ENCODE measurements at regions not wholly inside any gene's neighbourhood (a gene's known extent, or its start where the extent isn't known, plus 50 kb on each side); places are given as distances from the start of the nearest gene placed in this dataset.

GRCh38 chr2:12083713-12084419 lies 337.4 kb downstream of the LPIN1 start:
- H3K27ac ChIP-seq (ENCODE audit: low read depth, low read length) = no peak overlapping the region
- H3K27ac Mint-ChIP-seq = no peak overlapping the region
- 67% methylated on average over 5 of the region's 5 CpGs; no CpG with 5 or more reads in 1 of the 2 experiments for whole genome bisulfite sequencing, 2 experiments (ENCODE audit: insufficient coverage in 1 of 2, insufficient read length in 1 of 2)

GRCh38 chr2:12087175-12087574 lies 340.7 kb downstream of the LPIN1 start:
- 94 to 97% methylated on average over 2 of the region's 2 CpGs for WGBS, 2 experiments (ENCODE audit: insufficient coverage in 1 of 2, insufficient read length in 1 of 2)
- no peak for DNase-seq
- TF ChIP-seq CTCF (conservative IDR thresholded peaks at IDR 0.05) = no peak
- Mint-ChIP-seq H3K4me3 (no peak overlapping the region), H3K27ac (no peak overlapping the region), H3K36me3 (ENCODE audit: low read depth) (no peaks in the 10 kb centered on the region), H3K27me3 (ENCODE audit: insufficient read depth) (peaks cover 11% of the 10 kb centered on the region), H3K9me3 (no peaks in the 10 kb centered on the region), H3K4me1 (peaks cover 16% of the 10 kb centered on the region)
- Histone ChIP-seq H3K27me3 (ENCODE audit: control insufficient read depth, insufficient read depth, low read length, poor library complexity, severe bottlenecking) (no peaks in the 10 kb centered on the region), H3K4me1 (ENCODE audit: control insufficient read depth, insufficient read depth, low read length) (peaks cover 6% of the 10 kb centered on the region), H3K36me3 (ENCODE audit: control insufficient read depth, insufficient read depth, low read length) (no peaks in the 10 kb centered on the region), H3K27ac (ENCODE audit: low read depth, low read length) (no peak overlapping the region), H3K4me3 (ENCODE audit: low read length) (no peak overlapping the region), H3K9me3 (ENCODE audit: control insufficient read depth, low read length) (no peaks in the 10 kb centered on the region), H3K9ac (ENCODE audit: extremely low read depth, low read length, poor library complexity, severe bottlenecking) (no peak overlapping the region)

More at GRCh38 chr2:12083713-12084419, 337.4 kb downstream of the LPIN1 start:
- no peaks in the 10 kb centered on the region for H3K9me3 Mint-ChIP-seq
- H3K36me3 ChIP-seq (ENCODE audit: control insufficient read depth, insufficient read depth, low read length) = no peaks in the 10 kb centered on the region
- H3K4me1 Mint-ChIP-seq = peaks cover 23% of the 10 kb centered on the region
- H3K9ac ChIP-seq (ENCODE audit: extremely low read depth, low read length, poor library complexity, severe bottlenecking) = no peak overlapping the region
- DNase-seq = no peak
- no peak for TF ChIP-seq CTCF (conservative IDR thresholded peaks at IDR 0.05)
- peaks cover 11% of the 10 kb centered on the region for H3K27me3 Mint-ChIP-seq (ENCODE audit: insufficient read depth)
- H3K27me3 ChIP-seq (ENCODE audit: control insufficient read depth, insufficient read depth, low read length, poor library complexity, severe bottlenecking) = no peaks in the 10 kb centered on the region
- H3K9me3 ChIP-seq (ENCODE audit: control insufficient read depth, low read length) = no peaks in the 10 kb centered on the region
- H3K4me3 Mint-ChIP-seq = no peak overlapping the region
- no peaks in the 10 kb centered on the region for H3K36me3 Mint-ChIP-seq (ENCODE audit: low read depth)
- H3K4me1 ChIP-seq (ENCODE audit: control insufficient read depth, insufficient read depth, low read length) = peaks cover 6% of the 10 kb centered on the region
- H3K4me3 ChIP-seq (ENCODE audit: low read length) = no peak overlapping the region

- H3K27me3 ChIP-seq (ENCODE audit: control insufficient read depth, insufficient read depth, low read length, poor library complexity, severe bottlenecking) = no peaks in the 10 kb centered on the region
- Mint-ChIP-seq H3K27ac (no peak overlapping the region), H3K27me3 (ENCODE audit: insufficient read depth) (peaks cover 11% of the 10 kb centered on the region), H3K4me3 (no peak overlapping the region), H3K36me3 (ENCODE audit: low read depth) (no peaks in the 10 kb centered on the region), H3K9me3 (no peaks in the 10 kb centered on the region), H3K4me1 (peaks cover 16% of the 10 kb centered on the region)
- H3K36me3 ChIP-seq (ENCODE audit: control insufficient read depth, insufficient read depth, low read length) = no peaks in the 10 kb centered on the region
- peaks cover 6% of the 10 kb centered on the region for H3K4me1 ChIP-seq (ENCODE audit: control insufficient read depth, insufficient read depth, low read length)
- no peaks in the 10 kb centered on the region for H3K9me3 ChIP-seq (ENCODE audit: control insufficient read depth, low read length)
- H3K27ac ChIP-seq (ENCODE audit: low read depth, low read length) = no peak overlapping the region
- no peak overlapping the region for H3K9ac ChIP-seq (ENCODE audit: extremely low read depth, low read length, poor library complexity, severe bottlenecking)
- H3K4me3 ChIP-seq (ENCODE audit: low read length) = no peak overlapping the region
- WGBS, 2 experiments (ENCODE audit: insufficient coverage in 1 of 2, insufficient read length in 1 of 2) = 97% methylated on average over 1 of the region's 1 CpG; no CpG with 5 or more reads in 1 of the 2 experiments
- DNase-seq = no peak
- TF ChIP-seq CTCF (conservative IDR thresholded peaks at IDR 0.05) = no peak
Observed at GRCh38 chr2:12087671-12088380, 341.4 kb downstream of the LPIN1 start.

All from endodermal cell (in vitro differentiated cells).